OCI-LY7 (cell line): ENCODE measurements at regions not wholly inside any gene's neighbourhood (a gene's known extent, or its start where the extent isn't known, plus 50 kb on each side); places are given as distances from the start of the nearest gene placed in this dataset.

Source experiments
- BruUV-seq: library from RNA; stranded (reverse); fragments of 400-500 nt; replicated peaks from 2 replicates; lab custom pipeline; 2021; lab: Mats Ljungman, UMichigan
- CTCF ChIA-PET: fragments of 300-600 bp; sonication (Branson Sonifier 250); formaldehyde crosslinking; loops from one replicate; lab custom pipeline; 2022; ENCODE audit warnings: antibody characterized with exemption; ENCODE audit not compliant: unreplicated experiment; lab: Charles Lee
- POLR2A ChIA-PET: fragments of 300-600 bp; sonication (Branson Sonifier 250); formaldehyde crosslinking; loops from one replicate; lab custom pipeline; 2022; ENCODE audit warnings: antibody characterized with exemption; lab: Charles Lee
- DNase-seq: peaks from one replicate; pipeline ENCODE4 v3.0.0-alpha.2; 2015; ENCODE audit warnings: low spot score
- H2AFZ ChIP-seq: fragments of 200-600 bp; sonication (generic), shearing (Covaris generic); 2 replicates; pipeline ENCODE4 v1.6.1; 2014; ENCODE audit warnings: mild to moderate bottlenecking, antibody characterized with exemption, low read length, moderate library complexity
- H3K27ac ChIP-seq: fragments of 200-600 bp; sonication (generic); 2 replicates; pipeline ENCODE4 v1.5.1; 2014; ENCODE audit warnings: mixed run types, low read depth, mild to moderate bottlenecking, moderate library complexity, low read length, inconsistent platforms; ENCODE audit not compliant: poor library complexity, severe bottlenecking
- H3K36me3 ChIP-seq: fragments of 200-600 bp; sonication (generic); 2 replicates; pipeline ENCODE4 v1.6.1; 2014; ENCODE audit warnings: mild to moderate bottlenecking, antibody characterized with exemption, low read length, moderate library complexity, mixed read lengths; ENCODE audit not compliant: insufficient read depth
- H3K4me1 ChIP-seq: fragments of 200-600 bp; sonication (generic); 2 replicates; pipeline ENCODE4 v1.5.1; 2014; ENCODE audit warnings: mild to moderate bottlenecking, low read length; ENCODE audit not compliant: insufficient read depth, poor library complexity, severe bottlenecking
- H3K4me2 ChIP-seq: fragments of 200-600 bp; sonication (generic); 2 replicates; pipeline ENCODE4 v1.6.1; 2014; ENCODE audit warnings: mild to moderate bottlenecking, low read length
- H3K4me3 ChIP-seq: fragments of 200-600 bp; sonication (generic); 2 replicates; pipeline ENCODE4 v1.5.1; 2014; ENCODE audit warnings: mild to moderate bottlenecking, low read depth, low read length; ENCODE audit not compliant: poor library complexity, severe bottlenecking
- H3K79me2 ChIP-seq: fragments of 200-600 bp; sonication (generic); 2 replicates; pipeline ENCODE4 v1.6.1; 2016; ENCODE audit warnings: low read depth, mild to moderate bottlenecking, low read length, moderate library complexity, mixed read lengths; ENCODE audit not compliant: insufficient read depth
- H3K9me2 ChIP-seq: fragments of 200-600 bp; sonication (generic); 2 replicates; pipeline ENCODE4 v1.6.1; 2016; ENCODE audit warnings: mild to moderate bottlenecking, low read length, mixed read lengths; ENCODE audit not compliant: insufficient read depth
- H3K9me3 ChIP-seq: fragments of 200-600 bp; sonication (generic); 2 replicates; pipeline ENCODE4 v1.6.1; 2014; ENCODE audit warnings: mild to moderate bottlenecking, mixed run types, low read length, mixed read lengths
- H4K20me1 ChIP-seq: fragments of 200-600 bp; sonication (generic); 2 replicates; pipeline ENCODE4 v1.6.1; 2014; ENCODE audit warnings: mild to moderate bottlenecking, antibody characterized with exemption, low read length, moderate library complexity, mixed read lengths; ENCODE audit not compliant: insufficient read depth
- EZH2phosphoT487 ChIP-seq: fragments of 200-600 bp; sonication (generic); IDR thresholded peaks from 2 replicates; pipeline ENCODE4 v1.6.1; 2018; ENCODE audit warnings: low read depth, borderline replicate concordance, mild to moderate bottlenecking, mixed run types, antibody characterized with exemption, low read length, moderate library complexity, mixed read lengths
- intact Hi-C: fragments of 100-400 bp; cut with micrococcal nuclease; formaldehyde crosslinking; loops from one replicate; pipeline ENCODE4 v1.10.0; 2022; ENCODE audit not compliant: unreplicated experiment
- TF ChIP-seq, protein P1 (sequence below): fragments of 200-600 bp; sonication (generic); conservative IDR thresholded peaks from 2 replicates; pipeline ENCODE4 v1.5.1; 2014; ENCODE audit warnings: mild to moderate bottlenecking, antibody characterized with exemption, low read length, moderate library complexity, mixed read lengths

DNA sequence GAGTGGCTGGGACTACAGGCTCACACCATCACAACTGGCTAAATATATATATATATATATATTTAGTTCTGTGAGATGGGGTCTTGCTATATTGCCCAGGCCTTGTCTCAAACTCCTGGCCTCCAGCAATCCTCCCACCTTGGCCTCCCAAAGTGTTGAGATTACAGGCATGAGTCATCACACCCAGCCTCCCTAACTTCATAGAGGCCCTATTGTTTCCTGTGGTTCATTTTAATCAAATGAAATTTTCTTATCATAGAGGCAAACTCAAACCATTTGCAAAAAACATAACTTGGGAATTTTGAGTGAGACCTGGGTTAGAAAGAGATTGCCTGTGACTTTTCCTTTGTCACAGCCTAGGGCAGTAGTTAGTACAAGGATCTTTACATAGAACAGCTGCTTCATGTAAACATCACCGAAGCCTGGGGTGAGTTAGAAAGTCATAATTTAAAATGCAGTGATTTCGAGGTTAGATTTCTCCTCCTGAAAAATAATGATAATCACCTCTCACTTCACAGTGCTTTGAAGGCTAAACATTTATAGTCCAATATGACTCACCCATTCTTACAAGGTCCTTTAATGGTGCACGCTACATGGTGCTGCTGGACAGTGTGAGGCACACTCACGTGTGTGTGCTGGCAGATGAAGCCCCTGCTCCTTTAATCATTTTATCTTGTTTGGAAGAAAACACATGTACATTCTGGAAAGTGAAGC, 188.9 kb downstream of the RHOU start:
- H3K4me2 ChIP-seq: no peak overlapping the region
- H4K20me1 ChIP-seq: no peaks in the 10 kb centered on the region
- H3K9me3 ChIP-seq: no peaks in the 10 kb centered on the region
- intact Hi-C loops: no loop called here
- ChIA-PET CTCF (no interaction called here), POLR2A (no interaction called here)
- H3K4me1 ChIP-seq: no peaks in the 10 kb centered on the region
- H2AFZ ChIP-seq: no peak overlapping the region
- no peak overlapping the region for H3K27ac ChIP-seq
- H3K79me2 ChIP-seq: no peaks in the 10 kb centered on the region
- no peaks in the 10 kb centered on the region for H3K36me3 ChIP-seq
- no TSS peak for BruUV-seq
- H3K4me3 ChIP-seq: no peak overlapping the region
- DNase-seq: no peak
- TF ChIP-seq, protein P1, sequence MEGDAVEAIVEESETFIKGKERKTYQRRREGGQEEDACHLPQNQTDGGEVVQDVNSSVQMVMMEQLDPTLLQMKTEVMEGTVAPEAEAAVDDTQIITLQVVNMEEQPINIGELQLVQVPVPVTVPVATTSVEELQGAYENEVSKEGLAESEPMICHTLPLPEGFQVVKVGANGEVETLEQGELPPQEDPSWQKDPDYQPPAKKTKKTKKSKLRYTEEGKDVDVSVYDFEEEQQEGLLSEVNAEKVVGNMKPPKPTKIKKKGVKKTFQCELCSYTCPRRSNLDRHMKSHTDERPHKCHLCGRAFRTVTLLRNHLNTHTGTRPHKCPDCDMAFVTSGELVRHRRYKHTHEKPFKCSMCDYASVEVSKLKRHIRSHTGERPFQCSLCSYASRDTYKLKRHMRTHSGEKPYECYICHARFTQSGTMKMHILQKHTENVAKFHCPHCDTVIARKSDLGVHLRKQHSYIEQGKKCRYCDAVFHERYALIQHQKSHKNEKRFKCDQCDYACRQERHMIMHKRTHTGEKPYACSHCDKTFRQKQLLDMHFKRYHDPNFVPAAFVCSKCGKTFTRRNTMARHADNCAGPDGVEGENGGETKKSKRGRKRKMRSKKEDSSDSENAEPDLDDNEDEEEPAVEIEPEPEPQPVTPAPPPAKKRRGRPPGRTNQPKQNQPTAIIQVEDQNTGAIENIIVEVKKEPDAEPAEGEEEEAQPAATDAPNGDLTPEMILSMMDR: no peak
- no peak for TF ChIP-seq EZH2phosphoT487
- H3K9me2 ChIP-seq: no peaks in the 10 kb centered on the region

DNA sequence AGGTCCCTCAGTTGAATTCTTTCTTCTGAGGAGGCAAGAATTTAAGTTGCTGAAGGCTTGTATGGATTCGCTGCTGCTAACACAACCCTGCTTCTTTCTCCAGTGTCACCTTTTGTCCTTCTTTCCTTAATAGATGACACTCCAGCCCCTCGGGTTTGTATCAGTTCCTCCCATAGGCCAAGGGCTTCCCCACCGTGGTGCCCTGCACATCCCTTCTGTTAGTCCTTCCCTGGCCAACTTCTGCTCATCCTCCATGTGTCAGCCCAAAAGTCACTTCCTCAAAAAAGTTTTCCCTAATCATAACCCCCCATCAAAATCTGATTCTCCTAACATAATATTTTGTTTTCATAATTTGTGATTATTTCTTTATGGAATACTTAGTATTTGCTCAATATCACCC, 190.4 kb downstream of the RHOU start:
- no peaks in the 10 kb centered on the region for H3K79me2 ChIP-seq
- H2AFZ ChIP-seq: no peak overlapping the region
- ChIA-PET POLR2A (no interaction called here), CTCF (no interaction called here)
- no TSS peak for BruUV-seq
- H3K9me3 ChIP-seq: no peaks in the 10 kb centered on the region
- H3K4me1 ChIP-seq: no peaks in the 10 kb centered on the region
- H3K4me2 ChIP-seq: no peak overlapping the region
- TF ChIP-seq EZH2phosphoT487: no peak
- TF ChIP-seq, protein P1: no peak
- intact Hi-C loops: no loop called here
- no peaks in the 10 kb centered on the region for H3K36me3 ChIP-seq
- no peaks in the 10 kb centered on the region for H4K20me1 ChIP-seq
- DNase-seq: no peak
- H3K9me2 ChIP-seq: no peaks in the 10 kb centered on the region
- no peak overlapping the region for H3K4me3 ChIP-seq
- H3K27ac ChIP-seq: no peak overlapping the region

DNA sequence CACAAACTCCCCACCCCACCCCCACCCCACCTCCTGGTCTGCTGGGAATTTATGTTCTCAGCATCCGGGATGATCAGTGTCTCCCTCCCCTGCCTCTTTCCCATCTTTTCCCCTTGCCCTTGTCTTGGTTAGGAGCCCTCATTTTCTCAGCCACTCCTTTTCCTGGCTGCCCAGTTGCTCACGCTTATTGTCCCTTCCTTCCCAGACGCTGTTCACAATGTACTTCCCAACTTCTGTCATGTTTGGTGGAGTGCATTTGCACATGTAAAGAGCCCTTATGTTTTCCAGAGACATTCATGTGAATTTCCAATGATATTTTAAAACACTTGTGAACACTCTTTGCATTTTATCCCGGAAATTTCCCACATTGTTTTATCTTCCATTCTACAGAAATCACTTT, 192.1 kb downstream of the RHOU start:
- H3K9me3 ChIP-seq: no peaks in the 10 kb centered on the region
- ChIA-PET POLR2A (no interaction called here), CTCF (no interaction called here)
- no peaks in the 10 kb centered on the region for H3K4me1 ChIP-seq
- DNase-seq: no peak
- no peaks in the 10 kb centered on the region for H3K79me2 ChIP-seq
- no peak overlapping the region for H3K4me2 ChIP-seq
- TF ChIP-seq, protein P1: no peak
- no peak for TF ChIP-seq EZH2phosphoT487
- no peaks in the 10 kb centered on the region for H3K9me2 ChIP-seq
- H3K36me3 ChIP-seq: no peaks in the 10 kb centered on the region
- no TSS peak for BruUV-seq
- no peaks in the 10 kb centered on the region for H4K20me1 ChIP-seq
- no peak overlapping the region for H3K4me3 ChIP-seq
- intact Hi-C loops: no loop called here
- no peak overlapping the region for H3K27ac ChIP-seq
- H2AFZ ChIP-seq: no peak overlapping the region
